Neural cell (in vitro differentiated cells): ENCODE measurements at regions not wholly inside any gene's neighbourhood (a gene's known extent, or its start where the extent isn't known, plus 50 kb on each side); places are given as distances from the start of the nearest gene placed in this dataset.

Source experiments
- H2AFZ ChIP-seq: fragments of 200-600, 300-800 bp; sonication (generic), shearing (Covaris generic); 2 replicates; pipeline ENCODE4 v1.6.0; 2014; ENCODE audit warnings: low read depth, mild to moderate bottlenecking, antibody characterized with exemption, low read length, moderate library complexity
- H3F3A ChIP-seq: fragments of 200-600 bp; shearing (Covaris generic); 2 replicates; pipeline ENCODE4 v1.6.1; 2016; ENCODE audit warnings: mild to moderate bottlenecking, moderate library complexity, mixed read lengths, antibody characterized with exemption, low read length; ENCODE audit not compliant: insufficient read depth, poor library complexity, severe bottlenecking
- H3K27ac ChIP-seq: fragments of 200-600, 300-800 bp; sonication (generic), shearing (Covaris generic); 2 replicates; pipeline ENCODE4 v1.5.1; 2014; ENCODE audit warnings: mild to moderate bottlenecking, low read length, moderate library complexity
- H3K27me3 ChIP-seq: fragments of 300-800, 200-600 bp; sonication (generic), shearing (Covaris generic); 2 replicates; pipeline ENCODE4 v1.6.0; 2014; ENCODE audit warnings: mild to moderate bottlenecking, low read depth, low read length, moderate library complexity; ENCODE audit not compliant: insufficient read depth
- H3K36me3 ChIP-seq: fragments of 300-800, 200-600 bp; sonication (generic), shearing (Covaris generic); 2 replicates; pipeline ENCODE4 v1.5.1; 2014; ENCODE audit warnings: mild to moderate bottlenecking, antibody characterized with exemption, low read length, moderate library complexity; ENCODE audit not compliant: insufficient read depth
- H3K4me2 ChIP-seq: fragments of 300-800, 200-600 bp; sonication (generic), shearing (Covaris generic); 2 replicates; pipeline ENCODE4 v1.6.0; 2014; ENCODE audit warnings: mild to moderate bottlenecking, low read length
- H3K4me3 ChIP-seq: fragments of 300-800, 200-600 bp; sonication (generic), shearing (Covaris generic); 2 replicates; pipeline ENCODE4 v1.5.1; 2014; ENCODE audit warnings: mild to moderate bottlenecking, low read length, moderate library complexity
- H3K79me2 ChIP-seq: fragments of 200-600 bp; shearing (Covaris generic); replicated peaks from 2 replicates; pipeline ENCODE4 v1.6.0; 2014; ENCODE audit warnings: mild to moderate bottlenecking, low read length, moderate library complexity; ENCODE audit not compliant: insufficient read depth
- H3K9ac ChIP-seq: fragments of 300-800, 200-600 bp; sonication (generic), shearing (Covaris generic); 2 replicates; pipeline ENCODE4 v1.6.1; 2016; ENCODE audit warnings: mild to moderate bottlenecking, low read length, mixed read lengths
- H3K9me2 ChIP-seq: fragments of 200-600 bp; shearing (Covaris generic); 2 replicates; pipeline ENCODE4 v1.6.1; 2016; ENCODE audit warnings: mild to moderate bottlenecking, low read length, mixed read lengths; ENCODE audit not compliant: insufficient read depth
- H3K9me3 ChIP-seq: fragments of 200-600, 300-800 bp; sonication (generic), shearing (Covaris generic); 2 replicates; pipeline ENCODE4 v1.6.1; 2016; ENCODE audit warnings: mild to moderate bottlenecking, mixed run types, low read length, moderate library complexity, mixed read lengths
- H4K20me1 ChIP-seq: fragments of 200-600 bp; shearing (Covaris generic); 2 replicates; pipeline ENCODE4 v1.6.1; 2016; ENCODE audit warnings: mild to moderate bottlenecking, mixed run types; ENCODE audit not compliant: insufficient read depth
- EZH2 ChIP-seq: fragments of 200-600, 300-800 bp; shearing (Covaris generic), sonication (generic); IDR thresholded peaks from 2 replicates; pipeline ENCODE4 v1.6.1; 2014; ENCODE audit warnings: antibody characterized with exemption, low read length, borderline replicate concordance, mild to moderate bottlenecking; ENCODE audit not compliant: insufficient read depth, poor library complexity, severe bottlenecking
- POLR2AphosphoS5 ChIP-seq: IDR thresholded peaks from 2 replicates; pipeline ENCODE4 v1.6.1; 2012
- REST ChIP-seq: IDR thresholded peaks from 2 replicates; pipeline ENCODE4 v1.6.1; 2012; ENCODE audit warnings: borderline replicate concordance
- SMC3 ChIP-seq: fragments of 450-650 bp; conservative IDR thresholded peaks from 2 replicates; pipeline ENCODE4 v1.6.1; 2014; ENCODE audit warnings: antibody characterized with exemption, mild to moderate bottlenecking, moderate library complexity; ENCODE audit not compliant: poor library complexity
- TF ChIP-seq, protein P1 (sequence below): fragments of 450-650 bp; IDR thresholded peaks from 2 replicates; pipeline ENCODE4 v1.5.1; 2014; ENCODE audit warnings: antibody characterized with exemption, mild to moderate bottlenecking, moderate library complexity; ENCODE audit not compliant: poor library complexity, severe bottlenecking

DNA sequence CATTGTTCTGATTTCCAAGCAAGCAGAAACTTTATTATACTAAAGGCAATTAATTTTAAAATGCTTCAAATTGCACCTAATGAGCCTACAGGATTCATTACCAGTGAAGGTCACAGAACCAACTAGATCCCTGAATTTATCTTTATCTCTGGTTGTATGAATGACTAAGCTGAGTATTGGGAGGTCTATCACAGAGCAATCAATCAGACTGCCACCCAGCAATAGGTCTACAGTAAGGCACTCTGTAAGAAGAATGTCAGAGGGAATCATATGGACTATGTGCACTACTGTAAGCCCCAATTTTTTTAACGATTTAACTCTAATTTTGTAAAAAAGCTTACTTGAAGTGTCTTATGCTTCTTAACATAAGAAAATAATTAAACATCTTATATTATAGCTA, 707.0 kb downstream of the AMY1C start:
- Histone ChIP-seq H3K9me2 (no peaks in the 10 kb centered on the region), H3K4me3 (no peak overlapping the region), H3K9me3 (no peaks in the 10 kb centered on the region), H4K20me1 (no peaks in the 10 kb centered on the region), H3K36me3 (no peaks in the 10 kb centered on the region), H3K4me2 (no peak overlapping the region), H3F3A (no peaks in the 10 kb centered on the region), H3K79me2 (no peaks in the 10 kb centered on the region), H3K27ac (no peak overlapping the region), H3K27me3 (no peaks in the 10 kb centered on the region), H3K9ac (no peak overlapping the region), H2AFZ (no peak overlapping the region)
- TF ChIP-seq POLR2AphosphoS5 (no peak), REST (no peak), SMC3 (no peak), EZH2 (no peak)
- TF ChIP-seq, protein P1, sequence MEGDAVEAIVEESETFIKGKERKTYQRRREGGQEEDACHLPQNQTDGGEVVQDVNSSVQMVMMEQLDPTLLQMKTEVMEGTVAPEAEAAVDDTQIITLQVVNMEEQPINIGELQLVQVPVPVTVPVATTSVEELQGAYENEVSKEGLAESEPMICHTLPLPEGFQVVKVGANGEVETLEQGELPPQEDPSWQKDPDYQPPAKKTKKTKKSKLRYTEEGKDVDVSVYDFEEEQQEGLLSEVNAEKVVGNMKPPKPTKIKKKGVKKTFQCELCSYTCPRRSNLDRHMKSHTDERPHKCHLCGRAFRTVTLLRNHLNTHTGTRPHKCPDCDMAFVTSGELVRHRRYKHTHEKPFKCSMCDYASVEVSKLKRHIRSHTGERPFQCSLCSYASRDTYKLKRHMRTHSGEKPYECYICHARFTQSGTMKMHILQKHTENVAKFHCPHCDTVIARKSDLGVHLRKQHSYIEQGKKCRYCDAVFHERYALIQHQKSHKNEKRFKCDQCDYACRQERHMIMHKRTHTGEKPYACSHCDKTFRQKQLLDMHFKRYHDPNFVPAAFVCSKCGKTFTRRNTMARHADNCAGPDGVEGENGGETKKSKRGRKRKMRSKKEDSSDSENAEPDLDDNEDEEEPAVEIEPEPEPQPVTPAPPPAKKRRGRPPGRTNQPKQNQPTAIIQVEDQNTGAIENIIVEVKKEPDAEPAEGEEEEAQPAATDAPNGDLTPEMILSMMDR = no peak

- H3K27me3 ChIP-seq = no peaks in the 10 kb centered on the region
- TF ChIP-seq SMC3 (no peak), REST (no peak), EZH2 (no peak), POLR2AphosphoS5 (no peak)
- TF ChIP-seq, protein P1 = no peak
Observed at GRCh38 chr1:104459886-104460285, 710.2 kb downstream of the AMY1C start.

More at GRCh38 chr1:104459886-104460285, 710.2 kb downstream of the AMY1C start:
- Histone ChIP-seq H3K36me3 (no peaks in the 10 kb centered on the region), H3K4me3 (no peak overlapping the region), H2AFZ (no peak overlapping the region), H4K20me1 (no peaks in the 10 kb centered on the region), H3K4me2 (no peak overlapping the region), H3F3A (no peaks in the 10 kb centered on the region), H3K79me2 (no peaks in the 10 kb centered on the region), H3K9me3 (no peaks in the 10 kb centered on the region), H3K9ac (no peak overlapping the region), H3K27ac (no peak overlapping the region), H3K9me2 (no peaks in the 10 kb centered on the region)
